GM19239 (cell line): ENCODE measurements at regions not wholly inside any gene's neighbourhood (a gene's known extent, or its start where the extent isn't known, plus 50 kb on each side); places are given as distances from the start of the nearest gene placed in this dataset.

Source experiments
- DNase-seq: peaks from one replicate; pipeline ENCODE4 v3.0.0; 2011; ENCODE audit warnings: low spot score; ENCODE audit not compliant: insufficient read length
- FAIRE-seq: peaks from 2 replicates; lab custom pipeline; 2011; peaks lifted over from hg19 to GRCh38; lab: Jason Lieb, UNC

DNA sequence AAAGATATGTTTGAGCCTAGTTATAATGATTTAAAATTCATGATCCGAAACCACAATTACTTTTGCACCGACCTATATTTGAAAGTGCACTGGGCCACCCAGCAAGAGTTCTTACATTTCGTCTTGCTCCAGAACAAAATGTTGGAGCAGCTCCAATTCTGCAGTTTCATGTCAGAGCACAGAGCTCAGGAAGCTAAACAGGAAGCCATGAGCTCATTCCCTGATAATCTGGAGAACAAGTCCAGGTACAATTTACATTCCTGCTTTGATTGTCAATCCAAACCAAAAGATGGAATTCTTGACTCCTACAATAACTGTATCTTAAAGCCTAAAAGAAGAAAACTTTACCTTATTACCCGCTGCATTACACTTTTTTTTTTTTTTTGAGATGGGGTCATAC lies 131.8 kb downstream of the KCTD12 start:
- FAIRE-seq (no peak), DNase-seq (no peak)

DNA sequence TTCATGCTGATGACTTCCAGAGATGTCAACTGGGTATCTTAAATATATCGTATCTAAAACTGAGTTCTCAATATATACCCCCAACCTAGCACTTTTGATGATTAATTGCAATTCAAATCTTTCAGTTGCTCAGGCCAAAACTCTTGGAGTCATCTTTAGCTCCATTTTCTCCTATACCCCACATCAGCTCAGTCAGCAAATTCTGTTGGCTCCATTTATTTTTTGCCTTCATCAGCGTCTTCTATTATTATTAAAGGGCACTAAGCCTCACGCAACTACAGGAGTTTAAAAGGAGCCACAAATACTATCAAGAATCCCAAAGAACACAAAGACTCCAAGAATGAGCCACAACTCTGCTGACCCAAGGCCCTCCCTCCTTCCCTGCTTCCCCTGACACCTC lies 134.9 kb downstream of the KCTD12 start:
- FAIRE-seq (no peak), DNase-seq (no peak)

DNA sequence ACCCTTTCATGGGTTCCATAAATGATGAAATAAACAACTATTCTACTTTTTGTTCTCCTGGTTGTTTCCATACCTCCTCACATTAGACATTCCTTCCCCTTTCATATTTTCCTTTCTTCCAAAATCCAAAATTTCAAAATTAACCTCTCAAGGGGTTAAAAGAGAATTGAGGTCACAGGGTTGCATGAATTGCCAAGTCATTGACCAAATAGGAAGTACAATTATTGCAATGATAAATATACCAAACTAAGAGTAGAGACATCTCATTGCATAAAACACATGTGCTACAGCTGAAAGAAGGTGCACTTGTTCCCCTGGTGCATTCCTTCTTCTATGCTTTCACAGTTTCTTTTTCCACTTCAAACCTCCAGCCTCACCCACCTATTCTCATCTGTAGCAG lies 136.1 kb downstream of the KCTD12 start:
- DNase-seq = no peak
- FAIRE-seq = no peak

DNA sequence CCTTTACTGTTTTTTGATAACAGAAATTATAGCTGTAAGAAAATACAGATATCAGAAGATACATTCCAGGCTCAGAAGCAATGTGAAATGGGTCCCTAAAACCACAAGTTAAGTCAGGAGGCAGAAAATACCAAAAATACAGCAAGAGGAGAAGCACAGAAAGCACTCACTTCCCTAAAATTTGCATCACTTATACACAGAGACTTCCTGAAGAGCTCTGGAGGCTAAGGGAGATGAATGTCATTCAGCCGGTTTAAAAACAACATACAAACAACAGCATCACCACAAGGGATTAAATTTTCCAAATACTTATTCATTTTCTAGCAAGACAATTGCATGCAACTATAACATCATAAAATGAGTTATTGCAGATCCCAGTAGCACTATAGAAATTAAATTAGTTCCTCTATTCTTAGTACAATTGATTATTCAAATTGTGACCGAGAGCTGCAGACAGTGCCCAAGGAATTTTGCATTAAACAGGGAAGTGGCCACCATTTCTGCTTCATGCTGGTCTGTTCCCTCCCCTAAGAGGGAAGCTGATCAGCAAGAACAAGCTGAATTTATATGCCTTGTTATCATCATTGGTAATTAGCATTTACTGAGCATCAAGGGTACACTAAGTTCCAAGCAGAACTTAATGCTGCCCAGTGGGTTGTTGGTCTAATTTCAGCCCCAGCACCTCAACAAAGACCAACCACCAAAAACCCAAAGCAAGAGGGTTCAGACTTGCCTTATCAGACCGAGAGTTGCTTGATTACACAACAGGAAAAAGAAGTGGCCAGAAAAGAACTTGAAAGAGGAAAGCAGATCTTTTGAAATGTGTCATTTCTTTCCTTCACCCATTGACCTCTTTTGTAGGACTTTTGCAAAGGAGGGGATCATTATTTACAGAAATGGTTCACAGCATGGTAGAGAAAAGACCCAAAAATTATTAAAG lies 140.7 kb downstream of the KCTD12 start:
- DNase-seq = no peak
- FAIRE-seq = no peak

DNA sequence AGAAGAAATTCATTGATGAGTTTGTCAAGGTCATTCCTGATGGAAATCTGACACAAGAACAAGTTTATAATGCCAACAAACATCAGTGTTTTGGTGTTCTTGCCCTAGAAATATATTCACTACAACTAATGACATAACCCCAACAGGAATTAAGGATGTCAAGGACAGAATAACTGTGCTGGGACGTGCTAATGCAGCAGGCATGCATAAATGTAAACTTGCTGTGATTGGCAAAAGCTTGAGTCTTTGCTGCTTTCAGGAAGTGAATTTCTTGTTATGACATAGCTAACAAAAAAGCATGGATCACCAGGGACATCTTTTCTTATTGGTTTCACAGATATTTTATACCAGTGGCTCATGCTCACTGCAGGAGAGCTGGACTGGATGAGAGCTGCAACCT lies 144.6 kb downstream of the KCTD12 start:
- DNase-seq = no peak
- FAIRE-seq = no peak

DNA sequence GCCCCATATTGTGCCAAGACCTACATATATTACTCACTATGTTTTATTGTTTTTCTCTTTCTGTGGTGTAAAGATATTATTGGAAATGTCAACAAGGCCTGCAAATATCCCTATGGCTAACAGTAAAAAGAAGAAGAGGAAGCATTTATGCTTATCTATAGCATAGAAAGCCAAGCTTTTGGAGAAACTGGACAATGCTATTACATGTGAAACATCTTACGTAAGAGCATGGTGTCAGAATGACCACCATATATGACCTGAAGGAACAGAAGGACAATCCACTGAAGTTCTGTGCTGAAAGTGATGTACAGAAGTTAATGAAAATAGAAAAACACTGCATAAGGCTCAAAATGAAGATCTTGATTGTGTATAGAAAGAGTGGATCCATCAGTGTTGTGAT lies 145.2 kb downstream of the KCTD12 start:
- FAIRE-seq (no peak), DNase-seq (no peak)

DNA sequence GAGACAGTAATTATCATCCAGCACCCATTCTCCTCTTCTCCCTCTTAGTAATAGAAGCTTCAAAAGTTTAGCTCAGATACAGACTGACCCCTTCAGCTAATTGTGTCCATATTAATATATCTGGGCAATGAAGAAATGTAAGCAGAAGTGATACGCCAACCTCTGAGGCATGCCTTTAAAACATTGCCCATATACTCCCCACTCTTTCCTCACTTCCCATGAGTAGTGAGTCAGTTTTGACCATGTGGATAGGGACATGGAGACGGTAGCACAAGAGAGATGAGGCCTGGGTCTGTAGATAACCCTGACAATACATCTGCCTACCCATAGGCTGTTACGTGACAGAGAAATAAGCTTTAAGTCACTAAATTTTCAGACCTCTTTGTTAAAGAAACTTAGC lies 147.6 kb downstream of the KCTD12 start:
- no peak for FAIRE-seq
- DNase-seq = no peak

DNA sequence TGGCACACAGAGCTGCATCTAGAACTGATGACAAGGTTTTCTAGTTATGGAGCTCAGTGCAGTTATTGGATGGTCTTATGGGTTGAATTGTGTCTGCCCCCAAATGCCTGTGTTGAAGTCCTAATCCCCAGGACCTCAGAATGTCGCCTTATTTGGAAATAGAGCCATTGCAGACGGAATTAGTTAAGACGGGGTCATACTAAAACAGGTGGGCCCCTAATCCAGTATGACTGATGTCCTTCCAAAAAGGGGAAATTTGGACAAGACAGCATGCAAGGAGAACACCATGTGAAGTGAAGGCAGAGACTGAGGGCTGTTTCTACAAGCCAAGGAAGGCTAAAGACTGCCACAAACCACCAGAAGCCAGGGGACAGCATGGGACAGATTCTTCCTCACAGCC lies 148.7 kb downstream of the KCTD12 start:
- no peak for FAIRE-seq

DNA sequence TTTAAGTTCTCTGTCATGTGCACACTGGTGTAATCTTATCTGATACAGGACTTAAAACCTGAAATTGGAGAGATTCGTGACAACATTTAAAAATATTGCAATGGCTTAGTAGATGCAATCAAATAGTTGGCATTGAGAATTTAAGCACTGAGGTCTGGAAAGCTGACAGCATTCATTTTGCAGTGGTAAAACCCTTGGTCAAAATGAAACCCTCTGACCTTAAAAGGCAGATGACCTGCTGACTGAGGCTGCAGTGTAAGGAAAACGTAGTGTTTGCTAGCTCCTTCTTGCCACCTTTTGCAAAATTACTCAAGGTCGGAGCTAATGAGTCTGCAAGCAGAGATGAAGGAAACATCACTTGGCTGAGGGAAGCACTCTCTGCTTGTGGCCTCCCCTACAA lies 150.6 kb downstream of the KCTD12 start:
- no peak for DNase-seq

More for the DNA sequence above, 148.7 kb downstream of the KCTD12 start:
- DNase-seq = no peak

DNA sequence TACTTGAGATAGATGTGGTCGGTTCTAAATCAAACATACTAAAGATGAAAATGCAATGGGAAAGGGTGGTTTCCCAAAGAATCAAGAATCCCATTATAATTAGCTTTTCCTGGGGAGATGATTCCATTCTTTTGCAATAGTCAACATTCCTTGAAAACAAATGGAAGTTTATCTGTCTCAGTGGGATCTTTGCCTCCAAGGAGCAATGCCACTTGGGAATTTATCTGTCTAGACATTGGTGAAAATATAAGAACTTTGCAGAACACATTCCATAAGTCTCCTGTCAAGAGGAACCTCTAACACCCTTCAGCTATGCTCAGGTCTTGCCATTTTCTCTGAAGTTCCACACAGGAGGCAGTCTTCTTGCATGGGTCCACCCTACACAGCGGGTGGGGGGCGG lies 152.5 kb downstream of the KCTD12 start:
- DNase-seq (no peak), FAIRE-seq (no peak)

More for the DNA sequence above, 150.6 kb downstream of the KCTD12 start:
- no peak for FAIRE-seq

DNA sequence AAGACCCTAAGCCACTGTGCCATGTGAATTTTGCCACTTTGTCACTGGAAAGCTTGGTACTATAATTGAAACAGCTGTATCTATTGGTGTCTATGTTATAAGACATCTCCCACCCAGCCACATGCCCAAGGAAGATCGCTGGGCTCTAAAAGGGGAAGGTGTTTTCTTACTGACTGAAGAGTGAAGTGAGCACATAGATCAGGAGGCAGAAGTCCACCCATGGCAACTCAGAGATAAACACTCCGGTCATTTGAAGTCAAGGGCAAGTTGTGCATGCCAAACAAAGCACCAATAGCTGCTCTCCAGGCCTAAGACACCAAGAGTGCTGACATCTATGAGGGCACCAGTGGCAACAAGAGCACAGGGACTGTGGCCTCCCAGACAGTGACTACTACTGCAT lies 153.8 kb downstream of the KCTD12 start:
- DNase-seq (no peak), FAIRE-seq (no peak)

DNA sequence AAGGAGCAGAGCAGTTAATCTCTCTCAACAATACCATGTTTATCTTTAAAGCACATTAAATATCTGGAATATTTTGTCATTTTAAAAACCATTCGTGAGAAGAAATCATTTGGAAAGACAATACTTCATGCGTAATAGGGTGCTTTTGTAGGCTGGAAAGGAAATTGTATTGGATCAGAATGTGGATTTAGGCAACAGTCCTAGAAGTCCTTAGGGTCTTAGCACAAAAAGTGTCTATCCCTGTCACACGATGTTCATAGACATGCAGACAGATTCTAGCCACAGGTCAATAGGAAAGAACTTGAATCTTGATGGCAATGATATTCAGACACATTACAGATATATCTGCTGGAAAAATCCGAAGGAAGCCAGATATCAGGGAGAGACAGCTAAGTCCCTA lies 156.0 kb downstream of the KCTD12 start:
- no peak for DNase-seq
- no peak for FAIRE-seq

DNA sequence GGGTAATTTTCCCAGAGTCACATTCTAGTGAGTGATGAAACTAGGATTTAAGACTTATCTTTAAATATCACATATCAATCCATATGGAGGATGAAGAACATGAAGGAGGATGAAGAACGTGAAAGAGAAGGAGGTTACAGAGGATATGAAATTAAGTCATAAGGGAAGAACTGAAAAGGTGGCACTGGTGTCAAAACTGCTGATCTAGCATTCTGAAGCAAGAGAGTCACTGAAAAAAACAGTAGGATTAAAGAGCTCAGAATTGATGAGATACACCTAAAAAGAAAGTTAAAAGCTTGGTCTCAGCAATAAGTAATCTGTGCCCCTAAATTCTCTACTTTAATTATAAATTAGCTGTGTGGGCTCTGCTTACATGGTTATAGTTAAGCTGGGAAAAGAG lies 156.5 kb downstream of the KCTD12 start:
- no peak for DNase-seq
- FAIRE-seq = no peak

DNA sequence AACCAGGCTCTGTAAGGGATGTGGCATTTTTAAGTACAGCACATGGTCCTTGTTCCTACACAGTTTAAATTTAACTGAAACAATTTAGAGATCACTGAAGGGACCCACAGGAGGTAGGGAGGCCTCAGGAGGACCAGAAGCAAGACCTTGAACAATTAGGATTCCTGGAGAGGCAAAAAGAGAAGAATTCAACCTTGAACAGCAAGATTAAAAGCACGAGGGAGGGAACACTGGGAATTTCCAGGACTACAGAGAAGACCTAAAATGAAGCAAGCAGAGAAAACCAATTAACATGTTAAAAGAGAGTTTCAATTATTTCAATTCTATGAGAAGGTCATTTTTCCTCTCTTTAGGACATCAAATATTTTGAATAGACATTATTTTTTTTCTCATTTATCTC lies 160.3 kb downstream of the KCTD12 start:
- DNase-seq = no peak
- FAIRE-seq = no peak

DNA sequence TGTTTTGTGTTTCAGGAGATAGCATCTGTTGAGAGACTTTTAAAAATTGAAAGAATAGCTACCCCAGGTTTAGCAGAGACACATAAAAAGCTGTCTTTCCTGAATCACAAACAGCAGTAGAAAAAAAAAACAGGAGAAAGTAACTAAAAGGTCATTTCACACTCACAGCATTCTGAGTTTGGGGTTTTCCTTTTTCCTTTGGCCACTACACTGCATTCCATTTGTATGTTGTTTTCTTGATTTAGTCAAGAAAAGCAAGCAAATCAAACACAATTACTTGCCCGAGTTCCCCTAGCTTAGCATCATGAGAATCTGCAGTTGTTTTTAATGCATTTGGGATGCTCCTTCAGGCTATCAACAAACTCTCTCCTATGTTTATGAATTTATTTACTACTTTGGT lies 161.0 kb downstream of the KCTD12 start:
- no peak for FAIRE-seq
- DNase-seq = no peak

DNA sequence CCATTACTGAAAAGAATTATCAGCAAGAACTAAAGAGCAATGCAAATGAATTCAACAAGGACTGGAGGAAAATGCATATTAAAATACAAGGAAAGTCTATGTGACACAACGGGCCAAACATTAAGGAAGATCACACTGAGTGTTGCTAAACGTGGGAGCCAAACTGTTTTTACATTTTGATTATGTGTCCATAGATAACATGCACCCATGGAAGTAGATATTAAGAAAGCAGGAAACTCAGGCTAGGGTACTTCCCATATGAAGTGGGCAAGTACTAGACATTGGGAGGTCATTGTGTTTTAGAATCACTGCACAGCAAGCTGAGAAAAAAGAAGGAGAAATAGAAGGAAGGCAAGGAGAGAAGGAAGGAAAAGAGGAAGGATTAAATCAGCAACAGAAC lies 161.8 kb downstream of the KCTD12 start:
- DNase-seq (no peak), FAIRE-seq (no peak)

DNA sequence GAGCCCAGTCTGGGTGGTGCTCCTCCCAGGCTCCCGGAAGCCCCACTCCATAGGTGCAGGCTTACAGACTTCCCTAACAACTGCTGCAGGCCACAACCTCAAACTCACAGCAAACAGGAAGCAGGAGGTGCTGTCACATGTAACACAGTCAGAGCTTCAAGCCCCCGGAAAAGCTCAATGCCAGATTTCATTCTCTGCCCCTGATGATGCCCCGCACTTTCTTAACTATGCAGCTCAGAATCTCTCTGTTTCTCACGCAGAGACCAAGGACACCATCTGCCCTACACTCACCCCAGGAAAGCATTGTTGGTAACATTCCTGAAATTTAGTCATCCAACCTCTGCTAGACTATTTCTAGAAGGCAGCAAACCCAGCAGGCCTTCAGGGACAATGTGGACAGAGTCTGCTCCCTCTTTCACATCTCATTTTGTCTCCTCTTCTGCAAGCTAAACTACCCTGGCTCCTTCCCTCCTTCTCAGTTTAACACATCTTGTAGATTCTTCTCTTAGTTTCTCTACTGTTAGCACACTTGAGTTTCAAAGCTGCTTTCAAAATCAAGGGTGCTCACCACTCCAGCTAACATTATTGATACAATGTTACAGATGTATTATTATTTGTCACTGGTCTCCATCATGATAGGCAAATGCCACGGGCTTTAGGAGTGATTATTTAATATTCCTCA lies 162.5 kb downstream of the KCTD12 start:
- DNase-seq = no peak
- no peak for FAIRE-seq

DNA sequence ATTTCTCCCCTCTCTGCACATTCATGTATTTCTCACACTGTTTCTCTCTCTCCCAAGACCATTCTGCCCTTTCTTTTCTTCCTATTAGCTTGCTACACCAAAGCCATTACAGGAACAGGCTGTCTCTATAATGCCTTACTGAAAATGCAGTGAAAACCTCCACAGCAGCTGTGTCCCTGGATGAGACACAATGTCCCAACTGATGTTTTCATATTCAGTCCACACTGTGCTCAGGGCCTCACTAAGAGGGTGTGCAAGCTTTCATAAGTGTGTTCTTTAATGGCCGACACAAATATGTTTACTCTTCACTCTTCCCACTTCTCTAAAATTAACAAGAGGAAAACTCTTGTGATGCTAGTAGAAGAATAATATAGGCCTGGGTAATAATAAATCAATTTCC lies 163.4 kb downstream of the KCTD12 start:
- FAIRE-seq (no peak), DNase-seq (no peak)

DNA sequence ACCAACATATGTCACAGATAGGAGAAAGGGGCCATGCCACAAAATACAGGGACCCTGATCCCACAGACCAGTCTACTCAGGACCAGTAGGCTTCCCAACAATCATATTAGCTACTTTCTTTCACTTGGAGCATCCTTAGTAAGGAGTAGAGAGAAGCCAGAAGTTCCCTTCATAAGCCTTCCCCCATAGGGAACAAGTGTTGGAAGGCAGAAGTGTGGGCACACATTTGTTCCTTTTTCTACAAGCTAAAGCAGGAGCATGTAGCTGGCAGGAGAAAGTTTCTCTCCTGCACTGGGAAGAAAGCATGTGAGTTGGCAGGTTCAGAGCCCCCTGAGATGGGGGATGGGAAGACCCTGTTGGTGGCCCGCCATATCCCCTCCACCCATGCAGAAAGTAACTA lies 165.4 kb downstream of the KCTD12 start:
- DNase-seq = no peak
- no peak for FAIRE-seq

DNA sequence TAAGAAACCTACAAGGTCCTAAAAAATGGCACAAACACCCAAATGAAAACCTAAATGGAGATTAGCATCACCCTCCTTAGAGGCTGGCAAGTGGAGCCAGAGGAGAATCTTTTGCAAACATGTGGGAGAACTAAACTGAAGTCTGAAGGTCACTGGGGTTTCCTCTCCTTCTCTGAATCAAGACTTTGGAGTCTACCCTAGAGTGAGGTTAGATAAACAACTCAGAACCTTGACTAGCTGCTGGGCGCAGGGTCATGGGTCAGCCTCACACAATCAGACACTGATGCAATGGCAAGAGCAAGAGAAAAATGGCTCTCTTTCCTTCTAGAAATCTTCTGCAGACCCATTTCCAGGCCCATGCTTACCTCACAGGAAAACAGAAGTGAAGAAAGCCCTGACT lies 165.8 kb downstream of the KCTD12 start:
- FAIRE-seq = no peak
- no peak for DNase-seq

DNA sequence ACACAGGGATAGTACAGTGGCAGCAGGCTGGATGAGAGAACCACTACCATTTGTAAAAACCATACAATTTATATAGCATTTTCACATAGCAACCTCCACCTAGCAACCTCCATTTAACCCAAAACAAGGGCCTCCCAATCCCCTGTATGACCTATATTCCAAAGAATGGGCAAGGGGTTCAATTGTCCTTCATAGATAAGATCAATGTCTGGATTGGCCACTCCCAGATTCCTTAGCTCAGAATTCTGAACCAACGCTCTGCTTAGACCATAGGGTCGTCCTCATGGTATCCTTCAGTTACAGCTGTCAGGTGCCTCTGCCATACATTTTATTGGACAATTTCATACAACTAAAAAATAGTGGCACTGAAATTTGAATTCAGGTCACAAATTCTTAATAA lies 166.2 kb downstream of the KCTD12 start:
- no peak for FAIRE-seq
- no peak for DNase-seq

DNA sequence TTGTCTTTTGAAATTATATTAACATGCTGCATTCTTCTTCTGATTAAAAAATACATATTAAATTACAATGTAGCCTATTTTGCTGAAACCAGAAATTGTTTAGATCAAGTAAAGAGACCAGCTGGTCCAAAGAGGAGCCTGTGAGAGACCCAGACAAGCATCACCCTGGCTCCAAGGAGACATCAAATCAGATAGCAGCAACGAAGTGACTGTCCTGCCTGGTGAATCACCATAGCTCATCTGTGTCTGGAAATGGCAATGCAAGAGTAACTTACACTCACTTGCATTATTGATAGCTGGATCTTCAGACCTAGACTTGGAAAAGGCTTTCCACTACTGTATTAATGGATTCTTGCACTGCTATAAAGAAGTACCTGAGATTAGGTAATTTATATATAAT lies 169.1 kb downstream of the KCTD12 start:
- no peak for DNase-seq

More for the DNA sequence above, 169.1 kb downstream of the KCTD12 start:
- FAIRE-seq = no peak
